T47D (cell line): ENCODE measurements at regions not wholly inside any gene's neighbourhood (a gene's known extent, or its start where the extent isn't known, plus 50 kb on each side); places are given as distances from the start of the nearest gene placed in this dataset.

Experiments used
- DNase-seq, 2 experiments: peaks; one replicate each; pipeline versions ENCODE4 v3.0.0 to v3.0.0-alpha.2; 2011 to 2012; ENCODE audit warnings: low read depth in 1 of 2, low spot score in 1 of 2
- JUND ChIP-seq: IDR thresholded peaks from 2 replicates; pipeline ENCODE4 v1.6.1; 2012; ENCODE audit warnings: low read depth
- in situ Hi-C: cut with HindIII; loops from 2 replicates; pipeline ENCODE4 v1.10.0; 2016; ENCODE audit warnings: low sequenced_read_pairs, low pct_unique_long_range_greater_than_20kb

DNA sequence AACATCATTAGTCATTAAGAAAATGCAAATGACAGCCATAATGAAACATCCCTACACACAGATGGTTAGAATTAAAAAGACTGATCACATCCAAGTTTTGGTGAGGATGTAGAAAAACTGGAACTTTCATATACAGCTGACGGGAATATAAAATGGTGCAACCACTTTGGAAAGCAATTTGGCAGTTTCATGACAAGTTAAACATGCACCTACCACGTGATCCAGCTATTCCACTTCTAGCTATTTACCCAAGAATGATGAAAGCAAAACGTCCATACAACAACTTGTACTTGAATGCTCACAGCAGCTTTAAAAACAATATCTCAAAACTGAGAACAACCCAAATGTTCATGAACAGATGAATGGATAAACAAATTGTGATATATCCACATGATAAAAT is 77.9 kb upstream of the AVPR1A start:
- TF ChIP-seq JUND = no peak
- in situ Hi-C loops = no loop called here
- DNase-seq = peak in 1 of 2 experiments; percentile 28

DNA sequence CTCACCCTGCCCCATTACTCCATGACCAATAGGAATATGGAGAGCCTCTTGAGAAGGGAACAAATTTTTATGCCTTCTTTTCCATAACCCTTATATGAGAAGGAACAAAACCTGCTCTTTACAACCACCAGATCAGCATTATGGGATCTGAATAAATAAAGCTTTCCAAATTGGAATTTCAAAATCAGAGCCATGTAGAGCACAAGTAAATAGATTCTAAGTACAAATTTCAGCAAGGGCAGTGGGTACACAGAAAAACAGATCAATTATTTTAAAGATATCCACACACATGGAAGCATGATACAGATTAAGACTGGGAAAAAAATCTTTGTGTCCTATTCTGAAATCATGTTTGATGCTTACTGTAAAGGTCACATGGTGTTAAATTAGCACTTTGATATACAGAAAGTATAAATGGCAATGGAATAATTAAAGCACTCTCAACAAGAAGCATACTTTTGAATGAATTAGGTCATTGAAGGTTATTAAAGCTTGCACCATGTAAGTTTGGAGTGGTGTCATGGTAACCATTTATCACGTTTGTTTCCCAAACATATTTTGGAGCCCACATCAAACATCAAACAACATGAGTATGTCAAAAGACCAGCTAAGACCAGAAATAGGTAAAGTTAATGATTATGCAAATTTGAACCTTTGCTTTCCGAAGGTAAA is 75.9 kb upstream of the AVPR1A start:
- no peak for TF ChIP-seq JUND
- no peak for DNase-seq
- in situ Hi-C loops = no loop called here

DNA sequence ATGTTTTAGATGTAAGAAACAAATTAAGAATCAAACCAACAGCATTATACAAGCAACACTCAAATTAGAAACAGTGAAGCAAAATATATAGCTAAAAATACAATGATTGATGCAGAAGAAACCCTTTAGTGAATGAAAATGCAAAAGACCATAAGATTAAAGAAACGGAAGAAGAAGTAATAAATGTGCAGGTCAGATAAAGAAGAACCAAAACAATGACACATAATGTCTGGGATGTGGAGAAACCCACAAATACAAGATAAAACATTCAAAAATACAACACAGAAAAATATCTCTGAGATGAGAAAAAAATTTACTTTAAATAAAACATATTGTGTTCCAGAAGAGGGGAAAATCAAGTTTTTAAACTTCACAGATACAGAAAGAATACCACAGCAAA is 73.4 kb upstream of the AVPR1A start:
- DNase-seq = no peak
- in situ Hi-C loops = no loop called here
- TF ChIP-seq JUND = no peak

DNA sequence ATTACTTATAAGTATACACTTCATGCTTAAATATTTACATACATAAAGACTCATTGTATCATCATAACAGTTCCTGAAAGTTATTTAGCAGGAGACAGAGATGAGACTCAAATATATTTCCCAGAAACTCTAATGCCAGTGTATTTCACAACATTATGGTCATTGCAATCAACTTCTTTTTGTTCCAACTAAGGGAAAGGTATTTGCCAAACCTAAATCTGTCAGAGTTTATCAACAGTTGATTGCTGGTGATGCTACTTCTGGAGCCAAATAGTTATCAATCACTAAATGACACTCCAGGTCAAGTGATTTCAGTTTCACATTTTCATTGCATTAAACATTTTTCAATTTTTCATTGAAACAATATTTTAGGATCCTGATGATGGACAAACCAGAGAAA is 72.1 kb upstream of the AVPR1A start:
- in situ Hi-C loops = no loop called here
- no peak for DNase-seq
- TF ChIP-seq JUND = no peak

DNA sequence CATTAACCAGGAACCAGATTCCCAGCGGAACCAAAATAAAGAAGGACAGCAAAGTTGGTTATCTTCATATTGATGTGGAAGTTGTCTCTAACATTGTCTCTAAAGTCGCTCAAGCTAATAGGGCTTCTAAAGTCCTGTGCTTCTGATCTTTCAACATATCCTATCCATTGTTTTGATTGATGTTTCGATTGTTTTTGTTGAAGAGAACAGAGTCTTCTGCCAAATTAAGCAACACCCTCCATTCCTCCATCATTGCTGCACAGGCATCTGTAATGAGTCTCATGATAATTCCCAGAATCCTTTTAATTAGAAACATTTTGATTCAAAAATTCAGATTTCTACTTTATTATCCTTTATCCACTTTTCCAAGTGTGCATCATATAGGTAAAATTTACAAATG is 71.6 kb upstream of the AVPR1A start:
- in situ Hi-C loops = no loop called here
- no peak for DNase-seq
- TF ChIP-seq JUND = no peak

DNA sequence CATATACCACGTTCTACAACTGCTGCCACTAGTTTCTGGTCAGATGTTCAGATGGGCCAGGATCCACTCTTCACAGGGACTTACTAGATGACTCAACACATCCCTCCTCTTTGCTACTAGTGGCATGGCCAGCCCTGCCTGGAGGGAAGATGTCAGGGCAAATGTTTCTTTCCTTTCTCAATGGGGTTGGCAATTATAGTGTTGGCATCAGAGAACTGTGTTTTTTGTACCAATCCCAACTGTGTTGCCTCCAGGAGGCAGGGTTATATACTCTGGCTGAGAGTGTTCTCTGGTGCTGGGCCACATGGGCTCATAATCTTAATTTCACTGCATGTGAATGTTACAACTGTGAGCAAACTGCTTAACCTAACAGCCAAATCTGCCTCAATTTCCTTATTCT is 69.9 kb upstream of the AVPR1A start:
- in situ Hi-C loops = no loop called here
- TF ChIP-seq JUND = no peak
- DNase-seq = no peak

DNA sequence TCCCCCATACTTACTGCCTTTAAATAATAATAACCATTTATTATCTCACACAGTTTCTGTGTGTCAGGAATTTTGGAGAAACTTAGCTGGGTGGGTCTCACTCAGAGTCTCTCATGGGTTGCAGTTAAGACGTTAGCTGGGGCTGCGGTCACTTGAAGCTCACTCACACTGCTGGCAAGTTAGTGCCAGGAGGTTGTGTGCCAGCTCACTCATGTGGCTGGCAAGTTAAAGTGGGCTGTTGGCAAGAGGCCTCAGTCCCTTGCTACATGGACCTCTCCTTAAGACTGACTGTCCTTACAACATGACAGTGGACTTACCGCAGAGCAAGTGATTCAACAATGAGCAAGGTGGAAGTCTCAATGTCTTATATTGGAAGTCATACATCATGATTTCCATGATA is 61.3 kb upstream of the AVPR1A start:
- no peak for TF ChIP-seq JUND
- in situ Hi-C loops = no loop called here
- DNase-seq = no peak

DNA sequence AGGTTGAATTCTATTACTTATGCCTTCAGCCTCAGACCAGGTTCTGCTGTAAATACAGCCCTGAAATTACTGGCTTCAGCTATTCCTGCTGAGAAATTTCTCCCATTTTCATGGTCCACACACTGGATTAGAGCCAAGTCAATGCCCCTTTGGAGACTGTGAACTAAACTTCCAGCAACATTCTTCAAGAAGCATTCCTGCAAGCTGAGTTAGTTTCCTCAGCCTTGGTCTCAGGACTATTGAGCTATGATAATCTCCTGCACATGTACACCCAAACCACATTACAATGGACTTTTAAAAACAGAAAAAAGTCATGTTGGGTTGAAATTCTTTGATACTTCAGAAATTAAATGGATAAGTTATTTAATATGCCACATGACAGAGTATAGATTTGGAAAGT is 58.0 kb upstream of the AVPR1A start:
- no peak for TF ChIP-seq JUND
- DNase-seq = no peak
- in situ Hi-C loops = no loop called here

DNA sequence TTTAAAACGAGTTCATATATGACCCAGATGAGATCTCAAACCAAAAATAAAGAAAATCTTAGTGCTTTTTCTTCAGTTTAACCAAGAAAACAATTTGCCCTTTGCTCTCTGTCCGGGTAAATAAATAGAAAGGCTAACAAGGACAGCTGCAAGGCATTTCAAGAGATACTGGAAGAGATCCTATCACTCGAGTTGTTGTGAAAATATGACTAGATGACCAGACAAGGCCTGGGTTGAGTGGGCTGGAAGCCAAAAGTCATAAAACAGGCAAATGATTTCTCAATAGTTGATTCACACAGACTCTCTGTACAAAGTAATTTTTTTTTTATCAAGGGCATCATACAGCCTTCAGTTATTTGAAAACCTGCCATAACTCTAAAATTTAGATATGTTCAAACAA is 55.9 kb upstream of the AVPR1A start:
- in situ Hi-C loops = no loop called here
- DNase-seq = peak in 1 of 2 experiments; percentile 23
- no peak for TF ChIP-seq JUND

DNA sequence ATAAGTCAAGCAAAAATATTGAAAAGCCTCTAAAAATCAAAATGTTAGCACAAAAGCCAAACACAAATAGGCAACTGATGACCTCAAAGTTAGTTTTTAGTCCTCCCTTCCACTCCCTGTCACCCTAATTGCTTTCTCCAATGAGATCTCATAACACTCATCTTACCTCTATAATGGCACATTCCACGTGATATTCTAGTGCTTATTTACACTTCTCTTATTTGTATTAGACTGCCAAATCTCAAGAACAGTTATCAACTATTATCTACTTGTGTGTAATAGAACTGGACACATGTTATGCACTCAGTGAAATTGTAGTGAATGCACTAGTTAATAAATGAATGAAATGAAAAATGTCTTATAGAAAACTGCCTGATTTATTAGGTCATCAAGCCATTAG is 55.5 kb upstream of the AVPR1A start:
- no peak for DNase-seq
- in situ Hi-C loops = no loop called here
- TF ChIP-seq JUND = no peak
